BE2C (cell line): ENCODE measurements at regions not wholly inside any gene's neighbourhood (a gene's known extent, or its start where the extent isn't known, plus 50 kb on each side); places are given as distances from the start of the nearest gene placed in this dataset.

Experiments used
- DNase-seq: peaks from one replicate; pipeline ENCODE4 v3.0.0-alpha.2; 2020
- H3K27me3 ChIP-seq: fragments of 250-450 bp; sonication (Bioruptor Pico); 2 replicates; pipeline ENCODE4 v1.5.1; 2020; ENCODE audit warnings: mild to moderate bottlenecking
- H3K36me3 ChIP-seq: fragments of 250-450 bp; sonication (Bioruptor Pico); 2 replicates; pipeline ENCODE4 v1.5.1; 2020; ENCODE audit warnings: mild to moderate bottlenecking
- H3K4me1 ChIP-seq: fragments of 250-450 bp; sonication (Bioruptor Pico); 2 replicates; pipeline ENCODE4 v1.5.1; 2020
- H3K4me3 ChIP-seq: 2 replicates; pipeline ENCODE4 v1.5.1; 2011; ENCODE audit warnings: low read depth, low read length
- H3K9me3 ChIP-seq: fragments of 250-450 bp; sonication (Bioruptor Pico); 2 replicates; pipeline ENCODE4 v1.5.1; 2020
- TF ChIP-seq, protein P1 (sequence below): IDR thresholded peaks from 2 replicates; pipeline ENCODE4 v1.5.1; 2012; ENCODE audit warnings: mild to moderate bottlenecking, low read depth, low read length

DNA sequence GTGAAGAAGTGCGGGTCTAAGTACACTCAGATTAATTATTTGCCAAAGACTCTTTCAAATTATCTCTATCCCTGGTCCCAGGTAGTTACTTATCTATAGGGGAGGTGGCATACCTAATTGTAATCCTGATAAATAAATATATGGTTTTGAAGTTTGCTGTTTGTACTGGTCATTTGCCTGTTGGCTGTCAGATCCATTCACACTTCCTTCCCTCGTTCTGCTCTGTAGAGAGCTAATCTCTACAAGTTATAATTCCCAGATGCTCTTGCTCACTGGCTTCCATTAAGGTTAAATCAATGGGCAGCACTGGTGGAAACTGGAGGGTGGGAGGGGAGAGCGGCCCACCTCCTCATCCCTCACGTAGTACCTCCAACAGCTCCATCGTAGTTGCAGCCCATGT, 447.1 kb downstream of the TXNL1 start:
- TF ChIP-seq, protein P1, sequence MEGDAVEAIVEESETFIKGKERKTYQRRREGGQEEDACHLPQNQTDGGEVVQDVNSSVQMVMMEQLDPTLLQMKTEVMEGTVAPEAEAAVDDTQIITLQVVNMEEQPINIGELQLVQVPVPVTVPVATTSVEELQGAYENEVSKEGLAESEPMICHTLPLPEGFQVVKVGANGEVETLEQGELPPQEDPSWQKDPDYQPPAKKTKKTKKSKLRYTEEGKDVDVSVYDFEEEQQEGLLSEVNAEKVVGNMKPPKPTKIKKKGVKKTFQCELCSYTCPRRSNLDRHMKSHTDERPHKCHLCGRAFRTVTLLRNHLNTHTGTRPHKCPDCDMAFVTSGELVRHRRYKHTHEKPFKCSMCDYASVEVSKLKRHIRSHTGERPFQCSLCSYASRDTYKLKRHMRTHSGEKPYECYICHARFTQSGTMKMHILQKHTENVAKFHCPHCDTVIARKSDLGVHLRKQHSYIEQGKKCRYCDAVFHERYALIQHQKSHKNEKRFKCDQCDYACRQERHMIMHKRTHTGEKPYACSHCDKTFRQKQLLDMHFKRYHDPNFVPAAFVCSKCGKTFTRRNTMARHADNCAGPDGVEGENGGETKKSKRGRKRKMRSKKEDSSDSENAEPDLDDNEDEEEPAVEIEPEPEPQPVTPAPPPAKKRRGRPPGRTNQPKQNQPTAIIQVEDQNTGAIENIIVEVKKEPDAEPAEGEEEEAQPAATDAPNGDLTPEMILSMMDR = no peak
- Histone ChIP-seq H3K9me3 (no peaks in the 10 kb centered on the region), H3K4me1 (peaks cover 3% of the 10 kb centered on the region; the same call in 1 of the 2 replicates), H3K36me3 (no peaks in the 10 kb centered on the region), H3K27me3 (no peaks in the 10 kb centered on the region), H3K4me3 (no peak overlapping the region)
- DNase-seq = no peak

DNA sequence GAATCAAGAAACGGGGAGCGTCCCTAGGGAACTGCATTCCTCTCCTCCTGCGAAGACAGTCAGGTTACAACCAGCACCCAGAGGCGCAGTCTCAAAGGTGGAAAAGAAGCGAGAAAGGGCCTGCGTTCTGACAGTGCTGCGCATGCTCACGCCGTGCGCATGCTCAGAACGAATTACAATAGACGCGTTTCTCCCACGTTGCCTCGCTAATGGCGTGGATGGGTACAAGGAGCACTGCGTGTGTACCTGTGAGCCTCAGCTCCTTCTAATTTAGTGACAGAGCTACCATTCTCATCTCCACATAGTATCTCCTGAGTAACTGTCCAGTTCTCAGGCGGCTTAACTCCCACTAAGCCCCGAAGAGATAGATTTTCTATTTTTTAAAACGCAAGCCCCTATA, 448.8 kb downstream of the TXNL1 start:
- Histone ChIP-seq H3K4me1 (peaks cover 3% of the 10 kb centered on the region; the same call in 1 of the 2 replicates), H3K9me3 (no peaks in the 10 kb centered on the region), H3K4me3 (no peak overlapping the region), H3K27me3 (no peaks in the 10 kb centered on the region), H3K36me3 (no peaks in the 10 kb centered on the region)
- DNase-seq = no peak
- TF ChIP-seq, protein P1 = no peak

DNA sequence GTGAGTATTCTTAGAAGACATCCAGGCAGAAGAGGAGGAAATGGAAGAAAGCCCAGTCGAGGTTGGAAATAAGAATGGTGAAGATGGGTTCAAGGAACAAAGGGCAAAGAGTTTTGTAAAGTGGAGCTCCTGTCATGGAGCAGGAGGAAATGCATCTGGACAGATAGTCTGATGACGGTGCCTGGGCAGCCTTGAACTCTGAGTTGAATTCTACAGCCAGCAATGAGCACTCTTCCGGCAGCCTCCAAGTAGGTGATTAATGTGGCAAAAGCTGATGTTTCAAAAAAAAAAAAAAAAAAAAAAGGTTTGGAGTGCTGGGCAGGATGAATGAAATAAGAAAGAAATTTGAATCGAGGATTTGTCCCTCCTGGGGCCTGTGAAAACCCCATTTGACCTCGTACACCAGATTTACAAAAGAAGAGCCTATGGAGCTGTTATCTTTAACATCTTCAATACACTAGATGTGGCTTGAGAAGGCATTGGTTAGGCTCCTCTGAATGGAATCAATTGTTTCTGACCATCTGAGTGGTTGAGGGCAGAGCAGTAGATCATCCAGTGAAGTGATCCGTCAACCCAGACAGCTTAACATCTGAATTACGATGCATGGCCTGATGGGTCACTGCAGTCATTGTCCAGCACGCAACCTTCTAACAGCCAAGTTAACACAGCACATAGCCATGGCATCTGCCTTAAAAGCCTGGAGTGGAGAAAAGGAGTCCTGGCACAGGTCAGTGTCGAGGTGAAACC, 449.7 kb downstream of the TXNL1 start:
- H3K36me3 ChIP-seq = no peaks in the 10 kb centered on the region
- TF ChIP-seq, protein P1 = no peak
- H3K4me3 ChIP-seq = no peak overlapping the region
- H3K27me3 ChIP-seq = no peaks in the 10 kb centered on the region
- DNase-seq = no peak
- H3K4me1 ChIP-seq = peaks cover 3% of the 10 kb centered on the region; the same call in 1 of the 2 replicates
- no peaks in the 10 kb centered on the region for H3K9me3 ChIP-seq

DNA sequence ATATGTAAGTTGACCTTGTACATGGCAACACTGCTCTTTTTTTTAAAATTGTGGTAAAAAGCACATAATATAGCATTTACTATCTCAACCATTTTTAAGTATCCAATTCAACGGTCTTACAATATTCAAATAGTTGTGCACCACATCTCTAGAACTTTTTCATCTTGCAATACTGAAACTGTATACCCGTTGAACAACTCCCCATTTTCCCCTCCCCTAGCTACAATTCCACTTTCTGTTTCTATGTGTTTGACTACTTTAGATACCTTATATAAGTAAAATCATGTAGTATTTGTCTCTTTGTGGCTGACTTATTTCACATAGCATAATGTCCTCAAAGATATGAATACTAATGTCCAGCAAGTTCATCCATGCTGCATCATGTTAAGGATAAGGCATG, 452.1 kb downstream of the TXNL1 start:
- Histone ChIP-seq H3K27me3 (no peaks in the 10 kb centered on the region), H3K4me3 (no peak overlapping the region), H3K4me1 (peaks cover 3% of the 10 kb centered on the region; the same call in 1 of the 2 replicates), H3K36me3 (no peaks in the 10 kb centered on the region), H3K9me3 (no peaks in the 10 kb centered on the region)
- TF ChIP-seq, protein P1 = no peak
- DNase-seq = no peak

DNA sequence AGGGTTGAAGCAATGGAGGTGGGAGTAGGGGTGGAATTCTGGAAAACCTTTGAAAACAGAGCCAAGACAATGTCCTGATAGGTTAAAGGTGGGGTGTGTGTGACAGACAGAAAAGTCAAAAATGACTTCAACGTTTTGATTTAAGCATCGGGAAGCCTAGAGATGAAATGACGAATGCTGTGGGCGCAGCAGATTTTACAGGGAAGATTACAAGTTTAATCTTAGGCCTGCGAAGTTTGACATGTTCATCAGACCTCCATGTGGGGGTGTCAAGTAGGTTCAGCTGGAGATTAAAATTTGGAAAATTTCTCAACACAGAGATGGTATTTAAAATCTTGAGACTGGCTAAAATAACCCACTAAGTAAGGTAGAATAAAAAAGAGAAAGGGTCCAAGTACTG, 453.3 kb downstream of the TXNL1 start:
- no peak overlapping the region for H3K4me3 ChIP-seq
- peaks cover under 1% of the 10 kb centered on the region; the same call in 1 of the 2 replicates for H3K4me1 ChIP-seq
- H3K36me3 ChIP-seq = no peaks in the 10 kb centered on the region
- TF ChIP-seq, protein P1 = no peak
- no peaks in the 10 kb centered on the region for H3K9me3 ChIP-seq
- DNase-seq = no peak
- no peaks in the 10 kb centered on the region for H3K27me3 ChIP-seq

DNA sequence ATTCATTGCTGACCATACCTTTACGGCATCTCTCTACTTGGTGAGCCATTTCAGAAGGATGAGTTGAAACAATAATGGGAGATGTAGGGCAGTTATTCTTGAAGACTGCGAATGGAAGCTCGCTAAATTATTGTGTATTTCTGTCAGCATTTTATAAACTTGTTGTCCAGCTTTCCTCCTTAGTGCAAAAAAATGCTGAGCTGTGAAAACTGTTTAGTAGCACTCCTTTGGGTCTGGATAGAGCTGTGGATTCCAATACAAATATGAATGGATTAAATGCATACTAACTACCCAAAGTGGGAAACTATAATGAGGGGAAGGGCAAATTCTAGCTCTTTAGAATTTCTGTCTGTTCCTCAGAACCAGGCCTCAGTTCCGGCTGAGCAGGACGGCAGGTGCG, 461.6 kb downstream of the TXNL1 start:
- Histone ChIP-seq H3K36me3 (no peaks in the 10 kb centered on the region), H3K4me3 (no peak overlapping the region), H3K27me3 (no peaks in the 10 kb centered on the region), H3K9me3 (no peaks in the 10 kb centered on the region), H3K4me1 (no peaks in the 10 kb centered on the region)
- TF ChIP-seq, protein P1 = no peak
- no peak for DNase-seq
